LNCaP clone FGC (cell line): ENCODE measurements at regions not wholly inside any gene's neighbourhood (a gene's known extent, or its start where the extent isn't known, plus 50 kb on each side); places are given as distances from the start of the nearest gene placed in this dataset.

ENCODE experiments used
- DNase-seq: peaks from one replicate; pipeline ENCODE4 v3.0.0-alpha.2; 2011; ENCODE audit warnings: low read depth
- H3K4me3 ChIP-seq: 2 replicates; pipeline ENCODE4 v1.5.1; 2011; ENCODE audit warnings: mild to moderate bottlenecking, low read depth, low read length, control low read depth
- CTCF ChIP-seq: IDR thresholded peaks from 2 replicates; pipeline ENCODE4 v1.5.1; 2012; ENCODE audit warnings: mild to moderate bottlenecking; ENCODE audit not compliant: control insufficient read depth, insufficient read depth; ENCODE audit errors: extremely low read depth

DNA sequence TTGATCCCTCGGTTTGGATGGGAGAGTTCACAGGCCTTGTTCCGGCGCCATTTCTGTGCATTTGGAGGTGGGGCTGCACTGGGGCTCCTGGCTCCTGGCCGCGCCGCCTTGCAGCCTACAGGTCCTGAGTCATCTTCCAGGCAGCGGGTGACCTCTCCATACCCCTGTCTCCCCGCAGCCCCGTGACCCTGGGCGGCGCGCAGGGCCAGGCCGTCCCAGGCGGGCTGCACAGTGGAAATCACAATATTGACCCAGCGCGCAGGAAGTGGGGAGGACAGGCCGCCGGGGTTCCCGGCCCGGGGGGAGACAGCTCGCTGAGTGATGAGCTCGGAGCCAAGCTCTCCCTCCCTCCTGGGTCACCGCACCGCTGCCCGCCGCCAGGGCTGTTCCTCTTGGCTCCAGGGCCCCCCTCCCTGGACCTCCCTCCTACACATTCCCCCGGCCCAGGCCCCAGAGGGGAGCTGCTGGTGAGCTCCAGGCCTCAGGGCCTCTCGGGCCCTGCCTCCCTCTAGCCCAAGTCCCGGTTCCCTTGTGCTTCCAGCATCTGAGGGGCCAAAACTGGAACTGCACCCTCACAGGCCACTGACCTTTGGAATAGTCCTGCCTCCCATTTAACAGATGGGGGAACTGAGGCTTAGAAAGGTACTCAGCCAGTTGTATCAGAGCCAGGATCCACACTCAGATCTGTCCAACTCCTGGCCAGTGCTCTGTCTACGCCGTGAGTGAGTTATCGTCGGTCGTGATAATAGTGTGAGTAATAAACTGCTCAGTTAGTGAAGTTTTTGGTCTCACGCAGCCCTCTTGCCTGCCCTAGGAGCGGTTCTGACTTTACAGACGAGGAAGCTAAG is 142.9 kb upstream of the WNT4 start:
- DNase-seq, result no peak
- no peak for TF ChIP-seq CTCF
- H3K4me3 ChIP-seq, result no peak overlapping the region

DNA sequence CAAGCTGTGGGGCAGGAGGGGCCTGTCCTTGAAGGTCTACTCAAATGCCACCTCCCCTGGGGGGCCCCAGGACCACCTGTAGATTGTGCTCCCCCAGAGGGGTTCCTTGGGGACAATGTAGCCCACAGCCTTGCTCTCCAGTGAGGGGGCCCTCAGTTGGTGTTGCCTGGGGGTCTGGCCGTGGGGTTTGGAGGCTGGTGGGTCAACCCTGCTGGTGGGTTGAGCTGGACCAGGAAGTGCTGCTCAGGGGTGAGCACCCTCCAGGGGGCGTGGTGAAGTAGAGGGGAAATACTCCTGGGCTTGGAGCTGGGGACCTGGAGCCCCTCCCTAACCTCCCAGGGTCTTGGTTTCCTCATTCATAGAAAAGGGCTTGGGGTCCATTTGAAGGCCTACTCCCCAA is 143.6 kb upstream of the WNT4 start:
- no peak for TF ChIP-seq CTCF
- H3K4me3 ChIP-seq, result no peak overlapping the region
- DNase-seq, result no peak

GRCh38 chr1:22287273-22287672 is 144.4 kb upstream of the WNT4 start:
- no peak overlapping the region for H3K4me3 ChIP-seq
- no peak for TF ChIP-seq CTCF
- DNase-seq, result no peak

- DNase-seq, result no peak
- TF ChIP-seq CTCF, result no peak
- H3K4me3 ChIP-seq, result no peak overlapping the region
Observed at GRCh38 chr1:22287946-22288520, 145.1 kb upstream of the WNT4 start.

GRCh38 chr1:22288593-22289241 is 145.8 kb upstream of the WNT4 start:
- no peak for DNase-seq
- TF ChIP-seq CTCF, result no peak
- H3K4me3 ChIP-seq, result no peak overlapping the region

DNA sequence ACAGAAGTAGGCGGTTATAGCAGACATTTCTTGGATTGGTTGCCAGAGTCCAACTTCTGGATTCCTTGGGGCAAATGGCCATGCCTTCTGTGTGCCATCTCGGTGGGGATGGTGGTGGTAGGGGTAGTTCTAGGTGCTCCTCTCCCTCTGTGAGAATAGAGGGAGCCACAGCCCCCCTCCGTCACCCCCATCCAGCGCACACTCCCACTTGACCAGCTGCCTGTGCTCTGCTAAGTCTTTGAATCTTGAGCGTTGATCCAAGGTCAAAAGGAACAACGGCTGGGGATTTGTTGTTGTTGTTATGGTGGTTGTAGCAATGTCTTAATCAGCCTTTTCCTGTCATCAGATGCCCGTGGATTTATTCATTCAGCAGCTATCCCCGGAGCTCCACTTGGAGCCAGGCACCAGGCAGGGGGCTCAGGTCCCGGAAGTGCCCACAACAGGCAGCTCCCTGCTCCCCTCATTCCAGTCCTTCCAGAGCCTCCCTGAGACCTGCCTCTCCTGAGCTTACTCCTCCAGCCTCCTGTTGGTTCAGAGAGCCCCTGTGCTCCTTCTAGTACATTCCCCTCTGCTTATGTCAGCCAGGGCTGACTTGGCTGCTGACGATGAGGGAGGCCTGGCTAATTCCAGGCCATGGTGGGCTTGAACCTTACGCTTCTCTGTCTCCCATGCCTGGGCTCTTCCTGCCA is 146.6 kb upstream of the WNT4 start:
- no peak overlapping the region for H3K4me3 ChIP-seq
- no peak for DNase-seq
- TF ChIP-seq CTCF, result no peak
